ENCODE measurements at regions not wholly inside any gene's neighbourhood (a gene's known extent, or its start where the extent isn't known, plus 50 kb on each side); places are given as distances from the start of the nearest gene placed in this dataset.
"Not testable (repeated sequence)": the region's sequence is repeated elsewhere in the genome, so short reads cannot be mapped to it uniquely, and the experiment has no call there.

DNA sequence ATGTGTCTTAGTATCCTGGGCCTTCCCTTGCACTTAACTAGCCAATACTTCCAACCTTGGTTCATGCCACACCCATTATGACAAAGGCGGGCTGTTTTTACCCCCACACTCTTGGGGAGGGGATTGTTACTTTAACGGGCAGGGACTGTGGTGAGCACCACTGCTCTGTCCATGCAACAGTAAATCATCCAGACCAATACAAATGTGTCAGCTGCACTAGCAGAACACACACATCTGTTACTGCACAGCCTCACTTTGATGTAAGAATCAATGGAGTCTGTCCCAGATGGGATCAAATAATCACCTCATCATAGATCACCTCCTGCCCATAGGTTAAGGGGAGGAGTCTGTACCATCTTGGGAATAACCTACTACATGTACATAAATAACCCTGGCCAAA, 58.1 kb downstream of the NPAP1 start:
- no peak for DNase-seq (ENCODE audit: low spot score)
- intact Hi-C loops (cut with DNase I), result loop anchor here in 1 of 2 donors (10.0 kb wide), 1 partner anchor 1521 kb away; no protein-coding TSS in a partner anchor

DNA sequence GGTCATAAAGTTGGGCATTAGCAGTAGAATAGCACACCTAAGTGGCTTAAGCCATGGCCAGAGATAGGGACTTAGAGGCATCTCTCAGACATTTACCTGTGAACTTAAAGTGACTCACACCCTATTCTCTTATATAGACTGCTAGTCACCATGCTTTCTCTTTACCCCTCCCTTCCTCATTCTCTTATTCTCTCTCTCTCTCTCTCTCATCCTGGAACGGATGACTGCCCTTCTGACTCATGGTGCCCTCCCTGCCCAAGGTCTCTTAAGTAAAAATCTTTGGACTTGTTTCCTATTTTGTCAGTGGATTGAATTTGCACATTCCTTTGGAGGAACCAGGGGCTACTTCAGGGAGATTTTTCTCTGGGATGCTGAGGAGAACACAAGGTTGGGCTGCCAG, 58.8 kb downstream of the NPAP1 start:
- intact Hi-C loops (cut with DNase I), result loop anchor here in 1 of 2 donors (10.0 kb wide), 1 partner anchor 1520 kb away; no protein-coding TSS in a partner anchor
- no peak for DNase-seq (ENCODE audit: low spot score)

DNA sequence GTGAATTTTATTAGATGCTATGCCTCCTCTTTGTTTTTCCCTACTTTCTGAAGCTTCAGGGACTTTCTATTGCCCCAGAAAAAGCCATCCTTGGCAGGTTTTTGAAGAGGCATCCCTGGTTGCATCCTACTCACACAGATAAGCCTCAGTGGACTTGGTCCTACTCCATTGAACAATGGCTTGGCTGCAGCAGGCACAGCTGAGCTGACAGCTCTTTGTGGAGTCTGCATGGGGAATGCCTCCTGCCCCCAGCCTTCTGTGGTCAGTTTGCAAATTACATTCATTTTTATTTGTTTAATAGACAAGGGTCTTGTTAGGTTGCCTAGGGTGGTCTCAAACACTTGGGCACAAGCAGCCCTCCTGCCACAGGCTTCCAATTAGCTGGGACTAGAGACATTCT, 69.7 kb downstream of the NPAP1 start:
- intact Hi-C loops (cut with DNase I), result no loop called here
- DNase-seq (ENCODE audit: low spot score), result no peak

DNA sequence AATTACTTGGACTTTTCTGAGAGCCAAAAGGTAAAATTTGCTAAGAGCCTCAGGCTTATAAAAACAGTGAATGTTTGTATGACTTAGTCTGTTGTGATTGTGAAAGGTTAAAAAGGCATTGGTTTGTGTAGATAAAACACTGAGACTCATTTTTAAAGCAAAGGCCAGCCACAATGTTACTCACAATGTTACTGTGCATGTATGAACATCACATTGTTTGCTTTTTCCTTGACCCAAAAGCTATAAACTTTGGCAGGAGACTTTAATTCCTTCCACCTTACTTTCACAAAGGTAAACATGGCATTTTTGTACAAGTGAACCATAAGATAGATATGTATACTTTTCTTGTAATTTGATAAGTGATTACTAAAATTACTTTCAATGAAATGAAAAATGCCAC, 70.5 kb downstream of the NPAP1 start:
- no peak for DNase-seq (ENCODE audit: low spot score)
- intact Hi-C loops (cut with DNase I), result no loop called here

DNA sequence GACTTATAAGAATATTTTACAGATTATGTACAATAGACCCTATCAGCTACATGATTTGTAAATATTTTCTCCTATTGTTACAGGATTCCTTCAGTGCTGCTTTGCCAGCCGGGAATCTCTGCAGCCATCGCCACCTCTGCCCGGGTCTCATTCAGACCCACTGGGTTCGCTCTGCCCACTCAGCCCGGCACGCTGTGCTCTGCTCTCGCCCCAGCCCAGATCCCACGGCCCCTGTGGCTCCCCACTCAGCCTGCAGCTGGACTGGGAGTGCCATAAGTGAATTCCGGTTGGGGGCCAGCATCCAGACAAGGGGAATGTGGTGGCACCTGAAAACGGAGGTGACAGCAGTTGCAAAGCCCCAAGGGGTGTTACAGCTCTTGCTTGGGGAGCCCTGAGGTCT, 71.8 kb downstream of the NPAP1 start:
- DNase-seq (ENCODE audit: low spot score), result no peak
- intact Hi-C loops (cut with DNase I), result no loop called here

DNA sequence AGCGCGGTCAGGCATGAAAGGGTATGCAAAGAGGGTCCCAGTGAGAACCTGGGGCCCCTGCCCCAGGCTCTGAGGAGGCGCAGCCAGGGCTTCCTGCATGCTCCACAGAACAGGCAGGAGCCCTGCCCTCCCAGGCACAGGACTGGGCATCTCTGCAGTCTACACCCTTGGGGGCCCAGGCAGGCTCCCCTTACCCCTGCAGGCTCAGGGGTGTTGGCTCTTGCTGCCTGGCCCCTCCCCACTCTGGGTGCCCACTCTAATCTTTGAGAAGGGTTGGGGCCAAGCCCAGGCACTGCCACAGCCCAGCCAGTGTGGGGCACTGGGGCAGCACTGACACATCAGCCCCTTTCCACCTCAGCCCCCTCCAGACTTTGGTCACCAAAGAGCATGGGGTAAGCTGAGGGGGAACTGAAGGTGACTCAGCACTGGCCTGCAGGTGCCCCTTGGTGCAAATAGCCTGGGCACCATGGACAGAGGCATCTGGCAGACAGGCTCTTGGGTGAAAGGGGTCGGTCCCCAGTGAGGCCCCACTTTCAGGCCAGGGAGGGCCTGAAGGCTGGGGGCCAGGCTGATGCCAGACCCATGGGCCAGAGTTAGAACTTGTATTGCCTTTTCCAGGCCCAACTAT, 73.4 kb downstream of the NPAP1 start:
- intact Hi-C loops (cut with DNase I), result no loop called here
- DNase-seq (ENCODE audit: low spot score), result no peak

DNA sequence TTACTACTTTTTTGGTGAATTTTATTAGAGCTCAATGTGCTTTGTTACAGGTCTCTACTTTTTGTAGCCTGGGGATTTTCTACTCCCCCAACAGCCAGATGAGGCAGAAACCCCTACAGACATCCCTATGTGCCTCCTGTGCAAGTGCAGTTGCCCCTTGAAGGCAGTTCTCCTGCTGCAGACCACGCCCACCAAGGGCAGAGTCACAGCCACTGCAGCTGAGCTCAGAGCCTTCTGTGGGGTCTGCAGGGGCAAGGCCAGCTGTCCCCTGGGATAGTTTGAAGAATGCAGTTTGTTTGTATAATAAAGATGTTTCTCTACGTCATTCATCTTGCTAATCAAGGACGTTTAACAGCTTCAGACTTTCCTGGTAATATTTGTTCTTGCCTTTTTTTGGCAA, 76.8 kb downstream of the NPAP1 start:
- DNase-seq (ENCODE audit: low spot score), result no peak
- intact Hi-C loops (cut with DNase I), result no loop called here

DNA sequence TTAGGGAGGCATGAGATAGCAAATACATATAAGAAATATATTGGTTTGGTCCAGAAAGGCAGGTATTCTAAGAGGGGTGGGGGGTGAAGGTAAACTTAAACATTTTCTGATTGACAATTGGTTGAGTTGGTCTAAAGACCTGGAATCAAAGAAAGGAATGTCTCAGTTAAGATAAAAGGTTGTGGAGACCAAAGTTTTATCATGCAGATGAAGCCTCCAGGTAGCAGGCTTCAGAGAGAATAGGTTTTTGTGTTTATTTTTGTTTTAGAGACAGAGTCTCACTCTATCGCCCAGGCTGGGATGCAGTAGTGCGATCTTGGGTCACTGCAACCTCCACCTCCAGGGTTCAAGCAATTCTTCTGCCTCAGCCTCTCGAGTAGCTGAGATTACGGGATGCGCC, 80.5 kb downstream of the NPAP1 start:
- intact Hi-C loops (cut with DNase I), result loop anchor here in 1 of 2 donors (5.0 kb wide), 1 partner anchor 1891 kb away; no protein-coding TSS in a partner anchor
- DNase-seq (ENCODE audit: low spot score), result no peak

DNA sequence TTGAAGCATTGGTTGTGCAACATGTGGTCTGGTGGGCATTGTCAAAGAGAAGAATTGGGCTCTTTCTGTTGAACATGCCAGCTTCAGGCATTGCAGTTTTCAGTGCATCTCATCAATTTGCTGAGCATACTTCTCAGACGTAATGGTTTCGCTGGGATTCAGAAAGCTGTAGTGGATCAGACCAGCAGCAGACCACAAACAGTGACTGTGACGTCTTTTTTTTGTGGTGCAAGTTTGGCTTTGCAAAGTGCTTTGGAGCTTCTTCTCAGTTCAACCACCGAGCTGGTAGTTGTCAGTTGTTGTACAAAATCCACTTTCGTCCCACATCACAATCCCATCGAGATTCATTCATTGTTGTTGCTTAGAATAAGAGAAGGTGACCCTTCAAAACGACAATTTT, 84.5 kb downstream of the NPAP1 start:
- DNase-seq (ENCODE audit: low spot score), result no peak
- intact Hi-C loops (cut with DNase I), result loop anchor here in 1 of 2 donors (10.0 kb wide), 1 partner anchor 335 kb away; no protein-coding TSS in a partner anchor

DNA sequence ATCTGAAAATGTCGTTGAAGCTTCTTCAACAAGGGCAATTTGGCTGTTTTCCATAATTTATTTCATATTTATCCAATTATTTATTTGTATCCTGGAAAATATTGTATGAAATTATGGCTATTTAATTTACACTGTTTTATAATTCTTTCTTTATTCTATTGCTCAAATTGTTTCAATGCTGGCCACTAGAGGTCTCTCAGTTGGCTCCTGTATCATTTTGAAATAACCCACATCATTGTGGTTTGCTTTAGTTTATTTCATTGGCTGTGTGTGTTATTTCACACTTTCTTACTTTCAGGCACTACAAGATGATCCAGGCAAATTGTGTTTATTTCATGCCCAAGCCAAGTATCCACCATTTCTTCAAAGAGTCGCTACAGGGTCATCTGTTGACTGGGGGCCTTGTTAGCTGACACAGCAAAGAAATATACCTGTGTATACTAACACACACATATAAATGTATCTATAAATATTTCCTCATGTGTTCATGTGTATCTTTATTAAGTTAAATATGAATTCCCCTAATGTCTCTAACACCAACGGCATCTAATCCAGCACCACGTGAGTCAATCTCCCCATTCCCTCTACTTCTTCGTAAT, 86.2 kb downstream of the NPAP1 start:
- intact Hi-C loops (cut with DNase I), result loop anchor here in 1 of 2 donors (10.0 kb wide), 1 partner anchor 333 kb away; no protein-coding TSS in a partner anchor
- DNase-seq (ENCODE audit: low spot score), result no peak

DNA sequence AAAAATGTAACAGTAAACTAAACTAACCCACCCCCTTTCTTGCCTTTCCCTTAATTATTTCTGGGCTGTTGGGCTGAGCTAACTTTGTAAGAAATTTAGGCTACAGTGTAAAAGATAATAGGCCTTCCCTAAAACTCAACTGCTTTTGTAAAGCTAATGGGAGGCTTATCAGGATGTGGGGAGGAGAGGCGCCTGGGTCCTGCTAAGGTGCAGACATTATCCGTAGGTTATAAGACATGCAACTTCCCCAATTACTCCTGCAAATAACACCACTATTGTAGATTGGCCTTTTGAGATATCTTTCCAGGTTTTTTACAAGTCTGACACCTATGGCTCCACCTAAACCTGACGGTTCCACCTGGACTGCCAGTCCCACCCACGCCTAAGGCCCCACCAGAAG, 88.3 kb downstream of the NPAP1 start:
- intact Hi-C loops (cut with DNase I), result loop anchor here in 1 of 2 donors (10.0 kb wide), 1 partner anchor 331 kb away; no protein-coding TSS in a partner anchor
- DNase-seq (ENCODE audit: low spot score), result no peak

DNA sequence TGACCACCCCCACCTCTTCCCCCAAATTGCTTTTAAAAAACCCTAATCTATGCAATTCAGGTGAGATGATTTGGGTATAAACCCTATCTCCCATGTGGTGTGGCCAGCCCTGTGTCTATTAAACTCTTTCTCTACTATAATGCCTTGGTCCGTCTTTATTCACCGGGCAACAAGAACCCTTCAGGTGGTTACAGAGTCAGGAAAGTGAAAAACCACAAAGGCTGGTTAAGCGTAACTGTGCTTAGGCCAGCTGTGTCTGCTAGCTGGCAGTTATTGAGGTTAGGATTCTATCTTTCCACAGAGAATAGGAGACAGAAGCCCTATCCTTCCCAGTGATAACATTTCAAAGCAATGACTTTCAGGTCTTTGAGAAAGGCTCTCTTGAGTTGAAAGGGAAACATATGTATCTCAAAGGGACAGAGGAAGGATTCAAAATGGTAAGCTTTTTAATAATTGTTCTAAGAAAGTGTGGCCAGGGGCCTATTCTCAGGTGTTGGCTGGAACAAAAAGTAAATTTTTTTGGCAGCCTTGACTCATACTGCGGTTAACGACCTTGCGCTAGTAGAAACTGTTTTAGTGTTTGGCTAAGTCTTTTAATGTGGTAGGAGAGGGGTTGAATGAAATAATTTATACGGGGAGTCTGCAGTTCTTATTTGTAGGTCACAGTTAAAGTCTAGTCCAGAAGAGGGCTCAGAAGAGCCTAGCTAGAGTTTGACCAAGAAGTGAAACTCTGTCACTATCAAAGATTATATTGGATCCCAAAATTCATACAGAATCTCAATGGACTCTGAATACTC, 89.0 kb downstream of the NPAP1 start:
- no peak for DNase-seq (ENCODE audit: low spot score)
- intact Hi-C loops (cut with DNase I), result loop anchor here in 1 of 2 donors (10.0 kb wide), 1 partner anchor 330 kb away; no protein-coding TSS in a partner anchor

DNA sequence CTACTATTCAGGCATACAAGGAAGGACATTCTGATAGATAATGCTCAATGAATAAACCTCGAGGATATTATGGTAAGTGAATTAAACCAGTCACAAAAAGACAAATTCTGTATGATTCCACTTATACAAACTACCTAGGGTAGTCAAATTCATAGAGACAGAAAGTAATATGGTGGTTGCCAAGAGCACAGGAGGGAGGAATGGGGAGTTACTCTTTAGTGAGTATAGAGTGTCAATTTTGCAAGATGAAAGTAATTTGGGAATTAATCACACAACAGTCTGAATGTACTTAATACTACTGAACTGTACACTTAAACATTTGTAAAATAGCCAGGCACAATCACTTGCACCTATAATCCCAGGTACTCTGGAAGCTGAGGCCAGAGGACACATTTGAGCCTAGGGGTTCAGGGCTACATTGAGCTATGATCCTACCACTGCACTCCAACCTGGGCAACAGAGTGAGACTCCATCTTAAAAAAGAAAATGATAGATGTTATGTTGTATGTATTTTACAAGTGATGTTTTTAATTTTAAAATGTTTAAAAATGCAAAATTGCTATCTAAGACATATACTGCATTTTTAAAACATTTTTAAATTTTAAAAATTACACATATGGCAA, 91.0 kb downstream of the NPAP1 start:
- no peak for DNase-seq (ENCODE audit: low spot score)
- intact Hi-C loops (cut with DNase I), result loop anchor here in 1 of 2 donors (10.0 kb wide), 1 partner anchor 328 kb away; no protein-coding TSS in a partner anchor

DNA sequence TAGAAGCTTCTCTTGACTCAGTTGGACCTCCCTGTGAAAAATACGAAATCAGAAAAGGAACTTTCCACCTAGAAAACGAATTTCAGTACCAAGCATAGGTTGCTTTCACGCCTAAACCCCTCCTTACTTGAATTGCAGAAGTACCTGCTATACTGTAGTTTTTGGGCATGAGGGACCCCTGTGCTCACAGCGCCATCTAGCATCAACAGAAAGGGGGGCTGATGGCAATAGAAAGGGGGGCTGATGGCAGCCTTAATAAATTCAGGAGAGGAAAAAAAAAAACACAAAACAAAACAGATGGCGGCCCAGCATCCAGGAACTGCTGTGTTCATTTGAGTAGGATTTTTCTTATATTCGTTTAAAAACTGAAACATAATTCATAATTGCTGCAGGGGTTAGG, 96.7 kb downstream of the NPAP1 start:
- intact Hi-C loops (cut with DNase I), result no loop called here
- no peak for DNase-seq (ENCODE audit: low spot score)

DNA sequence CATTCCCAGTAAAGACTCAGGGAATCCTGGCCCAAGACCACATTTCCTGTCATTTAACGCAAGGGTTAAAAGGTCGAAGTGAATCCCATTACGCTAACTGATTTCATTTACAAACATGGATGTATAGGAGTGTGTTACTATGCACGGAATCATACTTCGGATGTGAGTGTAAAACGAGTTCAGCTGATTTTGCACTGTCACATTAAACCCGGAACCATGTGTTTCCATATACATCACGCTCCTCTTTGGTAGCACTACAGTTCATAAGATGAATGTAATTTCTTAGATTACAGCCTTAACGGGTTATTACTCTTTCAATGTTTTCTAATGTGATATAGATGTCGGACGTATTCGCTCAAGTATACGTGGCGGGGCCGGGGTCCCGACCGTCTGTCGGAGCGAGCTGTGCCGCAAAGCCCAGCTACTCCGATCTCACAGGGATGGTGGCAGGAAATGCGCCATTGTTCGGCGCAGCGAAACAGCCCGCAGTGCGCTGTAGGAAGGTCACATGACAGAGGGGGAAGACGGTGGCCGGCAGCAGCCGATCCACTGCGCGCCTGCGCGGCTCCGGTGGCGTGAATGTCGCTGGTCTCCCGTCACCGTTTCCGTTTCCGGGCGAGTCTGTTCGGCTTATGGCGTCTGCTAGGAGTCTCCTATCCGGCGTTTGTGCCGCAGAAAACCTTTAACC, 97.3 kb downstream of the NPAP1 start:
- peak; percentile 92 for DNase-seq (ENCODE audit: low spot score)
- intact Hi-C loops (cut with DNase I), result no loop called here

DNA sequence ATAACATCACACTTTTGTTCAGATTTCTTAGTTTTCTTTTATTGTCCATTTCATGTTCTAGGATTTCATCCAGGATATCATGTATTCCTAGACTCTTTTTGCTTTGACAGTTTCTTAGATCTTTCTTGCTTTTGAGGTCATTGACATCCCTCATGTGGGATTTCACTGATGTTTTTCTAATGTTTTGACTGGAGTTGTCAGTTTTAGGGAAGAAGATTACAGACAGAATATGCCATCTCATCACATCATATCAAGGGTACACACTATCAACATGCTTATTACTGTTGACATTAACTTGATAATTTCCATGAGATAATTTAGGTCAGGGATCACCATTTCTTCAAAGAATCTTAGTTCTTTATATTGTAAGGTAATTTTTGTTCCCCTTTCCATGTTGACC, 101.7 kb downstream of the NPAP1 start:
- intact Hi-C loops (cut with DNase I), result no loop called here
- DNase-seq (ENCODE audit: low spot score), result no peak

DNA sequence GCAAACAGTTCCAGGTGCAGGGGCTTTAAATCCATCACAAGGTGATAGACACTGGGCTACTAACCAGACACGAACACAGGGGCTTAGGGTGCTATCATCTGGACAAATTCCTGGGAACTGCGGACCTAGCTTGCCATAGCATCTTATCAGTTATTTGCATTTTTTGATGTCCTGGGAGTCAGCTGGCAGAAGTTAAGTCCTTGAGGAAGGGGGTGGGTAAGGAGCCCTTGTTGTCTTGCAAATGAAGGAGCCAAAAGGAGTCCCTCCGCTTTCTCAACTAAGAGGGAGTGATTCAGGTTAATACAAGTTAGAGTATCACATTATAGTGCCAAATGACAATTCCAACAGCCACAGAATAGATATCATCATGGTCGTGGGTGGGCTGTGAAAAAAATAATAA, 108.9 kb downstream of the NPAP1 start:
- intact Hi-C loops (cut with DNase I), result no loop called here
- no peak for DNase-seq (ENCODE audit: low spot score)

DNA sequence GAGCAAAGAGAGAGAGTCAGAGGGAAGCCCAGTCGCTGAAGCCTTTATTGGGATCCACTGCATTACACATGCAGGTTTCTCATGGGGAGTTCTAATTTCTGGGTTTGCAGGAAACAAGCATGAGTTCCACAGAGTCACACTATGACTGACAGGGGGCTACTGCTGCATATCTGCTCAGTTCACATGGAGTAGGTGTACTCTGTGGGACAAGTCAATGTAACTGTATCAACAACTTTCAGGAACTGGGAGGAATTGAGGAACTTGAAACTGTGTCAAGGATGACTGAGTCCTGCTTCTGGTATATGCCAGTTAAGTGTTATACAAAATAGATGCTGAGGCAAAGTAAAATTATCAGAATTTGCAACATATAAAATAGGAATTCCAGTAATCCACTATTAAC, 110.8 kb downstream of the NPAP1 start:
- DNase-seq (ENCODE audit: low spot score), result no peak
- intact Hi-C loops (cut with DNase I), result no loop called here

DNA sequence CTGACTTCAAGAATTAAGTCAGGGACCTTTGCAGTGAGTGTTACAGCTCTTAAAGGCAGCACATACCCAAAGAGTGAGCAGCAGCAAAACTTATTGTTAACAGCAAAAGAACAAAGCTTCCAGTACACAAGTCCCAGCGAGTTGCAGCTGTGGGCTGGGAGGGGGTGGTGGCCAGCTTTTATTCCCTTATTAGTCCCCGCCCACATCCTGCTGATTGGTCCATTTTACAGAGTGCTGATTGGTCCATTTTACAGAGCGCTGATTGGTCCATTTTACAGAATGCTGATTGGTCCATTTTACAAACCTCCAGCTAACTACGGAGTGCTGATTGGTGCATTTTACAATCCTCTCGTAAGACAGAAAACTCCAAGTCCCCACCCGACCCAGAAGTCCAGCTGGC, 127.0 kb downstream of the NPAP1 start:
- DNase-seq (ENCODE audit: low spot score); intact Hi-C loops (cut with DNase I): not testable (repeated sequence)

Measured in posterior vena cava (tissue), 2 donors.